Activated CD8-positive, alpha-beta memory T cell treated with anti-CD3 and anti-CD28 coated beads, Interleukin-2, amount 10 ng/mL, durations not matched to agents 7 days and 5 days (primary cell): ENCODE measurements at regions not wholly inside any gene's neighbourhood (a gene's known extent, or its start where the extent isn't known, plus 50 kb on each side); places are given as distances from the start of the nearest gene placed in this dataset.
"Not testable (repeated sequence)": the region's sequence is repeated elsewhere in the genome, so short reads cannot be mapped to it uniquely, and the experiment has no call there.

Experiments used
- ATAC-seq: fragments of 150-1000 bp; cut with Tn5 transposase; one replicate; pipeline ENCODE4 v1.10.0; 2021; ENCODE audit warnings: moderate library complexity
- CTCF ChIA-PET: fragments of 350-600 bp; sonication (Branson Sonifier 250); formaldehyde crosslinking; loops from one replicate; lab custom pipeline; 2021; ENCODE audit warnings: antibody characterized with exemption; lab: Charles Lee
- DNase-seq: peaks from one replicate; pipeline ENCODE4 v3.0.0-alpha.2; 2020
- H3K27ac Mint-ChIP-seq: one replicate; pipeline ENCODE4 v1.8.0; 2021; ENCODE audit warnings: mild to moderate bottlenecking, mixed read lengths
- H3K27me3 Mint-ChIP-seq: one replicate; pipeline ENCODE4 v1.8.0; 2021; ENCODE audit warnings: mixed read lengths
- H3K36me3 Mint-ChIP-seq: one replicate; pipeline ENCODE4 v1.8.0; 2021; ENCODE audit warnings: mild to moderate bottlenecking, mixed read lengths
- H3K4me1 Mint-ChIP-seq: one replicate; pipeline ENCODE4 v1.8.0; 2021; ENCODE audit warnings: mixed read lengths
- H3K4me3 Mint-ChIP-seq: one replicate; pipeline ENCODE4 v1.8.0; 2021; ENCODE audit warnings: mild to moderate bottlenecking, moderate library complexity, mixed read lengths
- H3K9me3 Mint-ChIP-seq: one replicate; pipeline ENCODE4 v1.8.0; 2022; ENCODE audit warnings: low read depth, mixed read lengths

GRCh38 chr15:93366387-93367100, 277.5 kb upstream of the RGMA start:
- Mint-ChIP-seq H3K27ac (no peak overlapping the region), H3K9me3 (no peaks in the 10 kb centered on the region), H3K4me3 (no peak overlapping the region), H3K27me3 (peaks cover 3% of the 10 kb centered on the region), H3K36me3 (no peaks in the 10 kb centered on the region), H3K4me1 (no peaks in the 10 kb centered on the region)
- DNase-seq (no peak), ATAC-seq (no peak)
- CTCF ChIA-PET = no interaction called here

GRCh38 chr15:93362821-93363220, 273.8 kb upstream of the RGMA start:
- no peaks in the 10 kb centered on the region for H3K4me1 Mint-ChIP-seq
- no peak overlapping the region for H3K27ac Mint-ChIP-seq
- H3K4me3 Mint-ChIP-seq = no peak overlapping the region
- no peak for DNase-seq
- CTCF ChIA-PET = no interaction called here
- ATAC-seq = no peak
- no peaks in the 10 kb centered on the region for H3K36me3 Mint-ChIP-seq
- H3K9me3 Mint-ChIP-seq = no peaks in the 10 kb centered on the region
- peaks cover 10% of the 10 kb centered on the region for H3K27me3 Mint-ChIP-seq

GRCh38 chr15:93362203-93362602, 273.2 kb upstream of the RGMA start:
- H3K4me1 Mint-ChIP-seq = no peaks in the 10 kb centered on the region
- DNase-seq = no peak
- no peak for ATAC-seq
- H3K4me3 Mint-ChIP-seq = no peak overlapping the region
- H3K27me3 Mint-ChIP-seq = peaks cover 10% of the 10 kb centered on the region
- no peak overlapping the region for H3K27ac Mint-ChIP-seq
- H3K9me3 Mint-ChIP-seq = no peaks in the 10 kb centered on the region
- H3K36me3 Mint-ChIP-seq = no peaks in the 10 kb centered on the region
- CTCF ChIA-PET = no interaction called here

- Mint-ChIP-seq H3K27me3 (peaks cover 10% of the 10 kb centered on the region), H3K4me1 (no peaks in the 10 kb centered on the region), H3K36me3 (no peaks in the 10 kb centered on the region), H3K4me3 (no peak overlapping the region), H3K27ac (no peak overlapping the region), H3K9me3 (no peaks in the 10 kb centered on the region)
- CTCF ChIA-PET = no interaction called here
- no peak for DNase-seq
- ATAC-seq = no peak
These were observed 272.7 kb upstream of the RGMA start for GRCh38 chr15:93361703-93362102.

- no peak for DNase-seq
- H3K27me3 Mint-ChIP-seq = peaks cover 10% of the 10 kb centered on the region
- no peaks in the 10 kb centered on the region for H3K9me3 Mint-ChIP-seq
- H3K4me3 Mint-ChIP-seq = no peak overlapping the region
- ATAC-seq = no peak
- CTCF ChIA-PET = no interaction called here
- no peak overlapping the region for H3K27ac Mint-ChIP-seq
- H3K36me3 Mint-ChIP-seq = no peaks in the 10 kb centered on the region
- no peaks in the 10 kb centered on the region for H3K4me1 Mint-ChIP-seq
These were observed 272.0 kb upstream of the RGMA start for GRCh38 chr15:93360976-93361375.

- H3K4me3 Mint-ChIP-seq = no peak overlapping the region
- H3K9me3 Mint-ChIP-seq = no peaks in the 10 kb centered on the region
- no peaks in the 10 kb centered on the region for H3K36me3 Mint-ChIP-seq
- no peak for ATAC-seq
- DNase-seq = no peak
- H3K27ac Mint-ChIP-seq = no peak overlapping the region
- CTCF ChIA-PET = no interaction called here
- H3K27me3 Mint-ChIP-seq = peaks cover 10% of the 10 kb centered on the region
- H3K4me1 Mint-ChIP-seq = no peaks in the 10 kb centered on the region
These were observed 271.3 kb upstream of the RGMA start for GRCh38 chr15:93360318-93360717.

GRCh38 chr15:93359425-93360131, 270.6 kb upstream of the RGMA start:
- Mint-ChIP-seq H3K27me3 (peaks cover 10% of the 10 kb centered on the region), H3K27ac (no peak overlapping the region), H3K4me3 (no peak overlapping the region), H3K36me3 (no peaks in the 10 kb centered on the region), H3K9me3 (no peaks in the 10 kb centered on the region), H3K4me1 (no peaks in the 10 kb centered on the region)
- DNase-seq (no peak), ATAC-seq (no peak)
- CTCF ChIA-PET = no interaction called here

GRCh38 chr15:93359060-93359408, 270.0 kb upstream of the RGMA start:
- Mint-ChIP-seq H3K9me3 (no peaks in the 10 kb centered on the region), H3K36me3 (no peaks in the 10 kb centered on the region), H3K4me1 (no peaks in the 10 kb centered on the region), H3K27me3 (peaks cover 10% of the 10 kb centered on the region), H3K27ac (no peak overlapping the region), H3K4me3 (no peak overlapping the region)
- ATAC-seq (no peak), DNase-seq (no peak)
- CTCF ChIA-PET = no interaction called here

GRCh38 chr15:93358166-93359059, 269.4 kb upstream of the RGMA start:
- CTCF ChIA-PET = no interaction called here
- DNase-seq (no peak), ATAC-seq (no peak)
- H3K4me1 Mint-ChIP-seq = no peaks in the 10 kb centered on the region
- H3K27me3 Mint-ChIP-seq = peaks cover 10% of the 10 kb centered on the region
- H3K9me3 Mint-ChIP-seq = no peaks in the 10 kb centered on the region
- H3K27ac Mint-ChIP-seq = no peak overlapping the region
- H3K36me3 Mint-ChIP-seq = no peaks in the 10 kb centered on the region
- no peak overlapping the region for H3K4me3 Mint-ChIP-seq

- no peaks in the 10 kb centered on the region for H3K9me3 Mint-ChIP-seq
- no peaks in the 10 kb centered on the region for H3K4me1 Mint-ChIP-seq
- H3K4me3 Mint-ChIP-seq = no peak overlapping the region
- no peak for ATAC-seq
- CTCF ChIA-PET = no interaction called here
- H3K27me3 Mint-ChIP-seq = peaks cover 7% of the 10 kb centered on the region
- no peaks in the 10 kb centered on the region for H3K36me3 Mint-ChIP-seq
- no peak for DNase-seq
- no peak overlapping the region for H3K27ac Mint-ChIP-seq
These were observed 259.9 kb upstream of the RGMA start for GRCh38 chr15:93348711-93349545.

- no peak for ATAC-seq
- H3K27ac Mint-ChIP-seq = no peak overlapping the region
- no peak for DNase-seq
- H3K9me3 Mint-ChIP-seq = no peaks in the 10 kb centered on the region
- no peaks in the 10 kb centered on the region for H3K4me1 Mint-ChIP-seq
- CTCF ChIA-PET = no interaction called here
- H3K4me3 Mint-ChIP-seq = no peak overlapping the region
- H3K27me3 Mint-ChIP-seq = peaks cover 10% of the 10 kb centered on the region
- no peaks in the 10 kb centered on the region for H3K36me3 Mint-ChIP-seq
These were observed 259.0 kb upstream of the RGMA start for GRCh38 chr15:93347986-93348385.

- no peak overlapping the region for H3K4me3 Mint-ChIP-seq
- CTCF ChIA-PET = interaction anchor here (1.9 kb wide), 1 partner anchor 316 kb away, joined by 5 read pairs; no protein-coding TSS in a partner anchor
- H3K36me3 Mint-ChIP-seq = no peaks in the 10 kb centered on the region
- DNase-seq = no peak
- H3K9me3 Mint-ChIP-seq = no peaks in the 10 kb centered on the region
- no peak overlapping the region for H3K27ac Mint-ChIP-seq
- no peak for ATAC-seq
- H3K27me3 Mint-ChIP-seq = peaks cover 19% of the 10 kb centered on the region
- no peaks in the 10 kb centered on the region for H3K4me1 Mint-ChIP-seq
These were observed 257.0 kb upstream of the RGMA start for GRCh38 chr15:93345981-93346380.

- ATAC-seq, CTCF ChIA-PET, H3K4me3 Mint-ChIP-seq, H3K27ac Mint-ChIP-seq, H3K4me1 Mint-ChIP-seq, DNase-seq, H3K36me3 Mint-ChIP-seq, H3K9me3 Mint-ChIP-seq: not testable (repeated sequence)
- H3K27me3 Mint-ChIP-seq = peaks cover 16% of the 10 kb centered on the region
These were observed 254.4 kb upstream of the RGMA start for GRCh38 chr15:93343402-93343801.
